ENCODE measurements at regions not wholly inside any gene's neighbourhood (a gene's known extent, or its start where the extent isn't known, plus 50 kb on each side); places are given as distances from the start of the nearest gene placed in this dataset.
"Not testable (repeated sequence)": the region's sequence is repeated elsewhere in the genome, so short reads cannot be mapped to it uniquely, and the experiment has no call there.

GRCh38 chr2:150327564-150328489 lies 159.6 kb downstream of the RND3 start (continued):
- TF ChIP-seq TSHZ2 (CRISPR knock-in tag; IDR thresholded peaks at IDR 0.05), result no peak

GRCh38 chr2:150325656-150326314 lies 161.7 kb downstream of the RND3 start:
- no peak for TF ChIP-seq GLIS3 (CRISPR knock-in tag; IDR thresholded peaks at IDR 0.05)
- TF ChIP-seq PATZ1 (CRISPR knock-in tag; IDR thresholded peaks at IDR 0.05; ENCODE audit: borderline replicate concordance), result no peak
- TF ChIP-seq SNAI2 (CRISPR knock-in tag; IDR thresholded peaks at IDR 0.05), result no peak
- TF ChIP-seq ISL1 (CRISPR knock-in tag; IDR thresholded peaks at IDR 0.05), result no peak
- no peak for TF ChIP-seq CSDC2 (CRISPR knock-in tag; IDR thresholded peaks at IDR 0.05)
- no peak for TF ChIP-seq OSR1 (CRISPR knock-in tag; IDR thresholded peaks at IDR 0.05)
- no peak for TF ChIP-seq CREB5 (CRISPR knock-in tag; IDR thresholded peaks at IDR 0.05; ENCODE audit: low read depth)
- no peak for TF ChIP-seq ZFP30 (CRISPR knock-in tag; IDR thresholded peaks at IDR 0.05)
- TF ChIP-seq BACH2 (CRISPR knock-in tag; IDR thresholded peaks at IDR 0.05; ENCODE audit: borderline replicate concordance), result no peak
- no peak for TF ChIP-seq ZNF70 (CRISPR knock-in tag; IDR thresholded peaks at IDR 0.05)
- TF ChIP-seq TCF4 (CRISPR knock-in tag; IDR thresholded peaks at IDR 0.05; ENCODE audit: borderline replicate concordance), result no peak
- TF ChIP-seq ESRRG (CRISPR knock-in tag; IDR thresholded peaks at IDR 0.05), result no peak
- no peak for TF ChIP-seq POU6F1 (CRISPR knock-in tag; IDR thresholded peaks at IDR 0.05; ENCODE audit: borderline replicate concordance, low read depth)
- TF ChIP-seq CSRNP3 (CRISPR knock-in tag; IDR thresholded peaks at IDR 0.05), result no peak
- TF ChIP-seq ZNF8 (CRISPR knock-in tag; IDR thresholded peaks at IDR 0.05), result no peak
- ATAC-seq, result peak; percentile 82

GRCh38 chr2:150323071-150323470 lies 164.4 kb downstream of the RND3 start:
- not testable (repeated sequence) for ATAC-seq

- ATAC-seq, result no peak
- no peak for TF ChIP-seq ZFP30 (CRISPR knock-in tag; IDR thresholded peaks at IDR 0.05)
- TF ChIP-seq ZNF8 (CRISPR knock-in tag; IDR thresholded peaks at IDR 0.05), result no peak
- TF ChIP-seq OSR1 (CRISPR knock-in tag; IDR thresholded peaks at IDR 0.05), result no peak
- no peak for TF ChIP-seq POU6F1 (CRISPR knock-in tag; IDR thresholded peaks at IDR 0.05; ENCODE audit: borderline replicate concordance, low read depth)
- no peak for TF ChIP-seq CSRNP3 (CRISPR knock-in tag; IDR thresholded peaks at IDR 0.05)
- TF ChIP-seq TOX (CRISPR knock-in tag; IDR thresholded peaks at IDR 0.05; ENCODE audit: borderline replicate concordance), result no peak
- no peak for TF ChIP-seq ZNF70 (CRISPR knock-in tag; IDR thresholded peaks at IDR 0.05)
- TF ChIP-seq ZFP3 (CRISPR knock-in tag; IDR thresholded peaks at IDR 0.05), result no peak
- no peak for TF ChIP-seq PATZ1 (CRISPR knock-in tag; IDR thresholded peaks at IDR 0.05; ENCODE audit: borderline replicate concordance)
- no peak for TF ChIP-seq ZC3H10 (CRISPR knock-in tag; IDR thresholded peaks at IDR 0.05)
- TF ChIP-seq ESRRG (CRISPR knock-in tag; IDR thresholded peaks at IDR 0.05), result no peak
Observed at GRCh38 chr2:150320608-150321007, 166.9 kb downstream of the RND3 start.

Data from SK-N-SH treated with all-trans-retinoic acid at 6 μM for 48 hours (cell line).